ENCODE measurements at regions not wholly inside any gene's neighbourhood (a gene's known extent, or its start where the extent isn't known, plus 50 kb on each side); places are given as distances from the start of the nearest gene placed in this dataset.
"Not testable (repeated sequence)": the region's sequence is repeated elsewhere in the genome, so short reads cannot be mapped to it uniquely, and the experiment has no call there.

DNA sequence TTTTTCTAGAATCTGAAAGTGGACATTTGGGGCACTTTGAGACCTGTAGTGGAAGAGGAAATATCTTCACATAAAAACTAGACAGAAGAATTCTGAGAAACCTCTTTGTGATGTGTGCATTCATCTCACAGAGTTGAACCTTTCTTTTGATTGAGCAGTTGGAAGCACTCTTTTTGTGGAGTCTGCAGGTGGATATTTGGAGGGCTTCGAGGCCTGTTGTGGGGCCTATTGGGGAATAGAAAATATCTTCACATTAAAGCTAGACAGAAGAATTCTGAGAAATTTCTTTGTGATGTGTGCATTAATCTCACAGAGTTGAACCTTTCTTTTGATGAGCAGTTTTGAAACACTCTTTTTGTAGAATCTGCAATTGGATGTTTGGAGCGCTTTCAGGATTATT, 236.2 kb downstream of the FOXD4L6 start:
- Mint-ChIP-seq H3K9me3 (peaks cover 38% of the 10 kb centered on the region), H3K36me3 (peaks cover 33% of the 10 kb centered on the region)
- not testable (repeated sequence) for H3K27me3 Mint-ChIP-seq, H3K4me3 Mint-ChIP-seq, H3K4me1 Mint-ChIP-seq, H3K27ac Mint-ChIP-seq

DNA sequence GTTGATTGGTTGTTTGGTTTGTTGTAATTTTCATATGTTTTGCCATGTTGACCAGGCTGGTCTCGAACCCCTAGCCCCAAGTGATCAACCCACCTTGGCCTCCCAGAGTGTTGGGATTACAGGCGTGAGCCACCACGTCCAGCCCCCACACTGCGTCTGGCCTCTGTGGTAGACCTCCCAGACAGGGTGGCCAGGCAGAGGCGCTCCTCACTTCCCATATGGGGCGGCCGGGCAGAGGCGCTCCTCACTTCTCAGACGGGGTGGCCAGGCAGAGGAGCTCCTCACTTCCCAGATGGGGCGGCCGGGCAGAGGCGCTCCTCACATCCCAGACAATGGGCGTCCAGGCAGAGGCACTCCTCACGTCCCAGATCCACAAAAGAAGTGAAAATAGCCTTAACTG, 242.6 kb downstream of the FOXD4L6 start:
- H3K27ac Mint-ChIP-seq, result not testable (repeated sequence)

DNA sequence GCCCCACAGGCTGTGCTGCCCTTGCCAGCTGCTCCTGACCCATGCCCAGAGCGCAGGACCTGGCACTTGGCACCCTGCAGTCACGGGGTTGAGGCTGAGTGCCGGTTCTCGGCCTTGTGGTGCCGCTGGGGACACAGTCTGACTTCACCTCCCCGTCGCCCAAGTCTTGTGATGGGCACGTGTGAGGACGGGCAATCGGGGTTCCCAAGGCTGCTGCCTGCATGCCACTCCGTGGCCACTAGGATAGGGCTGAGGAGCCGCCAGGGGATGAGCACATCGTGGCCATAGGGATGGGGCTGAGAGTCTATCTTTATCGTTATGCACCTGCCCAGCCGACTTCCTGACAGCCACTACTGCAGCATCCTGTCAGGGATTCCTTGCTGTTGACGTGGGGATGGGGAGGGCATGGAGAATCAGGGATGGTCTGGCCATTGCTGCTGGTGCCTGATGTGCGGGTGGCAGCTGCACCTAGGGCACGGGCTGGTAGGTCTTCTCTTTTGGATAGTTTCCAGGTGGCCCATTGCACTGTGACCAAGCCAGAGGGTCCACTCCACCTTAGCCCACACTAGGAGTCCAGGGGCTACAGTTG, 243.5 kb downstream of the FOXD4L6 start:
- H3K27me3 Mint-ChIP-seq, H3K27ac Mint-ChIP-seq, H3K4me3 Mint-ChIP-seq, H3K4me1 Mint-ChIP-seq: not testable (repeated sequence)
- Mint-ChIP-seq H3K36me3 (peaks cover 22% of the 10 kb centered on the region), H3K9me3 (peaks cover 17% of the 10 kb centered on the region)

More for the DNA sequence above, 242.6 kb downstream of the FOXD4L6 start:
- H3K27me3 Mint-ChIP-seq, H3K4me3 Mint-ChIP-seq, H3K4me1 Mint-ChIP-seq: not testable (repeated sequence)
- Mint-ChIP-seq H3K36me3 (peaks cover 23% of the 10 kb centered on the region), H3K9me3 (peaks cover 17% of the 10 kb centered on the region)

DNA sequence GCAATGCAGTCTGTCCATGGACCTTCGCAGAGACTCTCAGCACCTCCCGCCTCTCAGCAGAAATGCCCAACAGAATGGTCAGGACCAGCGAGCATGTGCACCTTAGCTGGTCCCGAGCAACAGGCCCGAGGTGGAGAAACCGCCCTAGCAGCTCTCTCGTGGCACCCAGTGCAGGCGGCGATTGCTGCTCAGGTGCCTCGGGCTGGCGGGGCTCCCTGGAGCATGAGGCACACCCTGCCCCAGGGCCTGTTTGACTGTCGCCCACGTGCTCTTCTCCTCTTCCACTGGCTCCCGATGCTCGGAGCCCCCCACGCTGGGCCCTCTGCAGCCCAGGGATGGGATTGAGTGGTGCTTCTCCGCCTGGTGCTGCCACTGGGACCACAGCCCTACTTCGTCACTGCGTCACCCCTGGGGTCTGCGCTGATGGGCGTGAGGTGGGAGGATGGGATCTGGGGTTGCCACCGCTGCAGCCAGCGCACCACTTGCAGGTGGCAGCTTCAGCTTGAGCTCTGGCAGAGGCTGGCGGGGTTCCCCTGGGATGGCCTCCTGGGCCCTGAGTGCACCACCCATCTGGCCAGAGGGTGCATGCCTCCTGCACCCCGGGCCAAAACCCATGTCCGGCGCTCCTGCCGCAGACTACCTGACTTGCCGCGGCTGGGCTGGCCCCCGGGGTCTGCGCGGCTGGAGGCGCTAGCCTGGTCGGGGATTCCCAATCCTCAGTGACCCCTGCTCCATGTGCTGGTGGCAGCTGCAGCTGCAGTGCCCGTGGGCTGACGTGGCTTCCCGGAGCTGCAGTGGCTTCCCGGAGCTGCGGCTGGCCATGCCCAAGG, 244.2 kb downstream of the FOXD4L6 start:
- no peaks in the 10 kb centered on the region for H3K27me3 Mint-ChIP-seq
- peaks cover 20% of the 10 kb centered on the region for H3K36me3 Mint-ChIP-seq
- no peak overlapping the region for H3K27ac Mint-ChIP-seq
- H3K4me1 Mint-ChIP-seq, result no peaks in the 10 kb centered on the region
- no peak overlapping the region for H3K4me3 Mint-ChIP-seq
- peaks cover 17% of the 10 kb centered on the region for H3K9me3 Mint-ChIP-seq

DNA sequence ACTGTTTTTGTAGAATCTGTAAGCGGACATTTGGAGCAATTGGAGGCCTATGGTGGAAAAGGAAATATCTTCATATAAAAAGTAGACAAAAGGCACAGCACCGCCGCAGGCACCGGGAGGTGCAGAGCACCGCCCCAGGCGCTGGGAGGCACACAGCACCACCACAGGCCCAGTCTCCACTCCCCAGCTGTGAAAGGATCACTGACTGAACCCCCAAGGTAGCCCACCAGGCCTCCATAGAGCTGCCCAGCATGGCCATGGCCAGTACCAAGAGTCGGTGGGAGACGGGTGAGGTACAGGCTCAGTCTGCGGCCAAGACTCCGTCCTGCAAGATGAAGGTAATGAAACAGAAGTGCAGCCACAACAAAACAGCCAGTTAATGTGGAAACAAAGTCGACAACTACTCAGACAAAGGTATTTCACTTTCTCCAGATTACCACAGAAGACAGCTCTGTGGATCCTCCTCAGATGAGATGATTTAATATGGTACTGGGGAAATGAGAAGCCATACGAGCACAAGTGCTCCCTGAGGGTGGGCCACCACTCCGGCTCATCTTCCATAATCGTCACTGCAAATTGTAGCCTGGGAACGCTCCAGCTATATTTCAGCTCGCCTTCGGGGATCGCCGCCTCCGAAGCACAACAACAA, 244.9 kb downstream of the FOXD4L6 start:
- not testable (repeated sequence) for H3K4me3 Mint-ChIP-seq, H3K27me3 Mint-ChIP-seq, H3K4me1 Mint-ChIP-seq, H3K27ac Mint-ChIP-seq
- H3K36me3 Mint-ChIP-seq, result peaks cover 20% of the 10 kb centered on the region
- peaks cover 17% of the 10 kb centered on the region for H3K9me3 Mint-ChIP-seq

DNA sequence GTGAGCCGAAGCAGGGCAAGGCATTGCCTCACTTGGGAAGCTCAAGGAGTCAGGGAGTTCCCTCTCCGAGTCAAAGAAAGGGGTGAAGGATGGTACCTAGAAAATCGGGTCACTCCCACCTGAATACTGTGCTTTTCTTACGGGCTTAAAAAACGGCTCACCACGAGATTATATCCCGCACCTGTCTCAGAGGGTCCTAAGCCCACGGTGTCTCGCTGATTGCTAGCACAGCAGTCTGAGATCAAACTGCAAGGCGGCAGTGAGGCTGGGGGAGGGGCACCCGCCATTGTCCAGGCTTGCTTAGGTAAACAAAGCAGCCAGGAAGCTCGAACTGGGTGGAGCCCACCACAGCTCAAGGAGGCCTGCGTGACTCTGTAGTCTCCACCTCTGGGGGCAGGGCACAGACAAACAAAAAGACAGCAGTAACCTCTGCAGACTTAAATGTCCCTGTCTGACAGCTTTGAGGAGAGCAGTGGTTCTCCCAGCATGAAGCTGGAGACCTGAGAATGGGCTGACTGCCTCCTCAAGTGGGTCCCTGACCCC, 254.7 kb downstream of the FOXD4L6 start:
- not testable (repeated sequence) for H3K4me1 Mint-ChIP-seq, H3K27ac Mint-ChIP-seq, H3K27me3 Mint-ChIP-seq, H3K4me3 Mint-ChIP-seq
- H3K9me3 Mint-ChIP-seq, result peaks cover 22% of the 10 kb centered on the region
- H3K36me3 Mint-ChIP-seq, result peaks cover 15% of the 10 kb centered on the region

DNA sequence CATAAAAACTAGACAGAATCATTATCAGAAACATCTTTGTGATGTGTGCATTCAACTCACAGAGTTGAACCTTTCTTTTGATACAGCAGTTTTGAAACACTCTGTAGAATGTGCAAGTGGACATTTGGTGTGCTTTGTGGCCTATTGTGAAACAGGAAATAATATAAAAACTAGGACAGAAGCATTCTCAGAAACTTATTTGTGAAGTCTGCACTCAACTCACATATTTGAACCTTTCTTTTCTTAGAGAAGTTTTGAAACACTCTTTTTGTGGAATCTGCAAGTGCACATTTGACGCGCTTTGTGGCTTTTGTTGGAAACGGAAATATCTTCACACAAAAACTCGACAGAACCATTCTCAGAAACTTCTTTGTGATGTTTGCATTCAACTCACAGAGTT, 260.0 kb downstream of the FOXD4L6 start:
- Mint-ChIP-seq H3K9me3 (peaks cover 17% of the 10 kb centered on the region), H3K36me3 (peaks cover 15% of the 10 kb centered on the region)

More for the DNA sequence above, 260.0 kb downstream of the FOXD4L6 start:
- H3K4me1 Mint-ChIP-seq, H3K27ac Mint-ChIP-seq, H3K4me3 Mint-ChIP-seq, H3K27me3 Mint-ChIP-seq: not testable (repeated sequence)
